Keratinocyte (primary cell): ENCODE measurements at regions not wholly inside any gene's neighbourhood (a gene's known extent, or its start where the extent isn't known, plus 50 kb on each side); places are given as distances from the start of the nearest gene placed in this dataset.
"Not testable (repeated sequence)": the region's sequence is repeated elsewhere in the genome, so short reads cannot be mapped to it uniquely, and the experiment has no call there.

ENCODE experiments used
- DNase-seq: peaks from one replicate; pipeline ENCODE4 v3.0.0-alpha.2; 2011; ENCODE audit warnings: low read depth, missing footprints, low spot score
- FAIRE-seq: peaks from 2 replicates; lab custom pipeline; 2011; peaks lifted over from hg19 to GRCh38; lab: Jason Lieb, UNC
- H2AFZ ChIP-seq: 2 replicates; pipeline ENCODE4 v1.6.0; 2012; ENCODE audit warnings: low read length, control low read depth, inconsistent platforms; ENCODE audit not compliant: control insufficient read depth
- H3K27ac ChIP-seq: 2 replicates; pipeline ENCODE4 v1.5.1; 2011; ENCODE audit warnings: low read length; ENCODE audit not compliant: control insufficient read depth, insufficient read depth
- H3K27me3 ChIP-seq: 3 replicates; pipeline ENCODE4 v1.6.0; 2011; ENCODE audit warnings: low read length; ENCODE audit not compliant: control insufficient read depth, insufficient read depth; ENCODE audit errors: extremely low read depth
- H3K36me3 ChIP-seq, 2 experiments: 2 replicates in 1 of 2; 3 replicates in 1 of 2; pipeline ENCODE4 v1.5.1; 2011; ENCODE audit warnings: low read length in 2 of 2, mild to moderate bottlenecking in 1 of 2; ENCODE audit not compliant: control insufficient read depth in 2 of 2, insufficient read depth in 2 of 2; ENCODE audit errors: extremely low read depth in 1 of 2
- H3K4me1 ChIP-seq: 3 replicates; pipeline ENCODE4 v1.5.1; 2011; ENCODE audit warnings: low read length; ENCODE audit not compliant: control insufficient read depth, insufficient read depth; ENCODE audit errors: extremely low read depth
- H3K4me2 ChIP-seq: 3 replicates; pipeline ENCODE4 v1.6.0; 2011; ENCODE audit warnings: low read depth, low read length; ENCODE audit not compliant: control insufficient read depth, insufficient read depth; ENCODE audit errors: extremely low read depth
- H3K4me3 ChIP-seq, 3 experiments: fragments of 200-600 bp in 1 of 3; sonication (generic) in 1 of 3; 2 replicates in 2 of 3; 3 replicates in 1 of 3; pipeline ENCODE4 v1.5.1; 2011 to 2016; ENCODE audit warnings: low read length in 3 of 3, mild to moderate bottlenecking in 3 of 3, control low read depth in 2 of 3, inconsistent platforms in 1 of 3, low read depth in 1 of 3, mixed read lengths in 1 of 3, mixed run types in 1 of 3, moderate library complexity in 1 of 3; ENCODE audit not compliant: control insufficient read depth in 2 of 3, insufficient read depth in 2 of 3; ENCODE audit errors: extremely low read depth in 1 of 3
- H3K79me2 ChIP-seq: 2 replicates; pipeline ENCODE4 v1.6.0; 2012; ENCODE audit warnings: low read length; ENCODE audit not compliant: control insufficient read depth, insufficient read depth
- H3K9ac ChIP-seq: 3 replicates; pipeline ENCODE4 v1.6.0; 2011; ENCODE audit warnings: low read length; ENCODE audit not compliant: control insufficient read depth, insufficient read depth; ENCODE audit errors: extremely low read depth
- H3K9me1 ChIP-seq: 3 replicates; pipeline ENCODE4 v1.6.0; 2011; ENCODE audit warnings: low read length; ENCODE audit not compliant: control insufficient read depth, insufficient read depth; ENCODE audit errors: extremely low read depth
- H3K9me3 ChIP-seq: 2 replicates; pipeline ENCODE4 v1.5.1; 2012; ENCODE audit warnings: low read depth, low read length; ENCODE audit not compliant: control insufficient read depth
- H4K20me1 ChIP-seq: 3 replicates; pipeline ENCODE4 v1.6.0; 2011; ENCODE audit warnings: low read length; ENCODE audit not compliant: control insufficient read depth, insufficient read depth; ENCODE audit errors: extremely low read depth
- CTCF ChIP-seq, 3 experiments: IDR thresholded peaks in 1 of 3; conservative IDR thresholded peaks in 1 of 3; optimal IDR thresholded peaks in 1 of 3; 2 replicates in 2 of 3; 3 replicates in 1 of 3; pipeline versions ENCODE3 to v1.5.1; 2011; ENCODE audit warnings: low read length in 3 of 3, mild to moderate bottlenecking in 3 of 3, moderate library complexity in 2 of 3, control low read depth in 1 of 3, inconsistent platforms in 1 of 3; ENCODE audit not compliant: insufficient read depth in 2 of 3; ENCODE audit errors: extremely low read depth in 1 of 3
- EZH2 ChIP-seq: IDR thresholded peaks from one replicate; pipeline ENCODE4 v1.6.1; 2012; ENCODE audit warnings: inconsistent platforms, mild to moderate bottlenecking, low read length, moderate library complexity
- dilution Hi-C: fragments of 300-500 bp; cut with MboI; formaldehyde crosslinking; loops from one replicate; pipeline ENCODE4 v1.7.0; 2020; ENCODE audit warnings: low sequenced_read_pairs; ENCODE audit not compliant: extremely low pct_ligation_motif_present

GRCh38 chr1:38498686-38499085, 360.9 kb downstream of the RRAGC start:
- dilution Hi-C loops: no loop called here
- FAIRE-seq: no peak

GRCh38 chr1:38497921-38498656, 361.5 kb downstream of the RRAGC start:
- H3K4me2 ChIP-seq: no peak overlapping the region
- H4K20me1 ChIP-seq: no peaks in the 10 kb centered on the region
- no peak for DNase-seq
- H3K4me3 ChIP-seq: no peak overlapping the region
- peaks cover 6% of the 10 kb centered on the region for H3K27me3 ChIP-seq
- no peak overlapping the region for H3K9ac ChIP-seq
- H3K27ac ChIP-seq: no peak overlapping the region
- no peak for TF ChIP-seq CTCF (optimal IDR thresholded peaks at IDR 0.05 in 1 of 3, IDR thresholded peaks at IDR 0.05 in 1 of 3, conservative IDR thresholded peaks at IDR 0.05 in 1 of 3; ENCODE audit: extremely low read depth in 1 of 3, insufficient read depth in 2 of 3, low read length in 3 of 3)
- FAIRE-seq: no peak
- no peak overlapping the region for H2AFZ ChIP-seq
- no peaks in the 10 kb centered on the region for H3K4me1 ChIP-seq
- no peaks in the 10 kb centered on the region for H3K79me2 ChIP-seq
- dilution Hi-C loops: no loop called here
- no peaks in the 10 kb centered on the region for H3K36me3 ChIP-seq
- no peaks in the 10 kb centered on the region for H3K9me1 ChIP-seq
- H3K9me3 ChIP-seq: no peaks in the 10 kb centered on the region

More at GRCh38 chr1:38498686-38499085, 360.9 kb downstream of the RRAGC start:
- H3K36me3 ChIP-seq: no peaks in the 10 kb centered on the region
- H2AFZ ChIP-seq: no peak overlapping the region
- DNase-seq: no peak
- H3K9me1 ChIP-seq: no peaks in the 10 kb centered on the region
- no peak overlapping the region for H3K4me2 ChIP-seq
- H3K79me2 ChIP-seq: no peaks in the 10 kb centered on the region
- H3K9me3 ChIP-seq: no peaks in the 10 kb centered on the region
- no peak overlapping the region for H3K9ac ChIP-seq
- H3K27ac ChIP-seq: no peak overlapping the region
- no peak overlapping the region for H3K4me3 ChIP-seq
- no peaks in the 10 kb centered on the region for H4K20me1 ChIP-seq
- TF ChIP-seq EZH2: no peak
- no peak for TF ChIP-seq CTCF (optimal IDR thresholded peaks at IDR 0.05 in 1 of 3, IDR thresholded peaks at IDR 0.05 in 1 of 3, conservative IDR thresholded peaks at IDR 0.05 in 1 of 3; ENCODE audit: extremely low read depth in 1 of 3, insufficient read depth in 2 of 3, low read length in 3 of 3)
- peaks cover 6% of the 10 kb centered on the region for H3K27me3 ChIP-seq
- no peaks in the 10 kb centered on the region for H3K4me1 ChIP-seq

GRCh38 chr1:38493306-38493705, 366.3 kb downstream of the RRAGC start:
- H4K20me1 ChIP-seq, DNase-seq, H3K27ac ChIP-seq, H3K9me1 ChIP-seq, H3K4me1 ChIP-seq, H3K4me3 ChIP-seq, H3K9me3 ChIP-seq, H3K36me3 ChIP-seq, H3K4me2 ChIP-seq, H2AFZ ChIP-seq, FAIRE-seq, H3K9ac ChIP-seq, dilution Hi-C loops, H3K79me2 ChIP-seq, H3K27me3 ChIP-seq: not testable (repeated sequence)
